ENCODE measurements at regions not wholly inside any gene's neighbourhood (a gene's known extent, or its start where the extent isn't known, plus 50 kb on each side); places are given as distances from the start of the nearest gene placed in this dataset.

GRCh38 chr9:14373706-14374105, 59.8 kb upstream of the NFIB start:
- ChIA-PET CTCF (no interaction called here), POLR2A (ENCODE audit: unreplicated experiment) (no interaction called here)
- Histone ChIP-seq H2AFZ (ENCODE audit: low read length) (no peak overlapping the region), H3K9me2 (replicated peaks; ENCODE audit: low read length) (no peaks in the 10 kb centered on the region), H3K9me3 (ENCODE audit: low read length) (no peaks in the 10 kb centered on the region), H3K27ac (ENCODE audit: low read length) (no peak overlapping the region), H3K4me3 (ENCODE audit: low read length) (no peak overlapping the region), H3K9ac (ENCODE audit: low read length) (no peak overlapping the region), H3F3A (ENCODE audit: low read length, unreplicated experiment) (no peaks in the 10 kb centered on the region), H3K36me3 (ENCODE audit: low read depth, low read length) (no peaks in the 10 kb centered on the region), H3K4me2 (ENCODE audit: low read length) (no peak overlapping the region), H4K20me1 (ENCODE audit: low read length) (no peaks in the 10 kb centered on the region), H3K4me1 (ENCODE audit: insufficient read depth, low read length) (peaks cover 20% of the 10 kb centered on the region), H3K27me3 (ENCODE audit: low read length) (no peaks in the 10 kb centered on the region), H3K79me2 (ENCODE audit: low read length) (no peaks in the 10 kb centered on the region)
- ATAC-seq = no peak
- no peak for DNase-seq
- TF ChIP-seq EZH2phosphoT487 (IDR thresholded peaks at IDR 0.05; ENCODE audit: borderline replicate concordance, low read length) (no peak), EZH2 (IDR thresholded peaks at IDR 0.05; ENCODE audit: low read length, unreplicated experiment) (no peak), CTCF (conservative IDR thresholded peaks at IDR 0.05; ENCODE audit: low read depth, low read length) (no peak)
- intact Hi-C loops (cut with micrococcal nuclease) = no loop called here
- BruUV-seq (replicated peaks) = no TSS peak

- ChIA-PET POLR2A (ENCODE audit: unreplicated experiment) (no interaction called here), CTCF (no interaction called here)
- BruUV-seq (replicated peaks) = no TSS peak
- Histone ChIP-seq H3K9ac (ENCODE audit: low read length) (no peak overlapping the region), H3K27me3 (ENCODE audit: low read length) (no peaks in the 10 kb centered on the region), H2AFZ (ENCODE audit: low read length) (no peak overlapping the region), H3F3A (ENCODE audit: low read length, unreplicated experiment) (no peaks in the 10 kb centered on the region), H3K36me3 (ENCODE audit: low read depth, low read length) (no peaks in the 10 kb centered on the region), H3K4me1 (ENCODE audit: insufficient read depth, low read length) (peaks cover 20% of the 10 kb centered on the region), H3K4me3 (ENCODE audit: low read length) (no peak overlapping the region), H3K4me2 (ENCODE audit: low read length) (peak overlapping the region; percentile 49; the same call in 1 of the 2 replicates), H4K20me1 (ENCODE audit: low read length) (no peaks in the 10 kb centered on the region), H3K9me3 (ENCODE audit: low read length) (no peaks in the 10 kb centered on the region), H3K27ac (ENCODE audit: low read length) (no peak overlapping the region), H3K79me2 (ENCODE audit: low read length) (no peaks in the 10 kb centered on the region), H3K9me2 (replicated peaks; ENCODE audit: low read length) (no peaks in the 10 kb centered on the region)
- DNase-seq (no peak), ATAC-seq (no peak)
- intact Hi-C loops (cut with micrococcal nuclease) = no loop called here
- TF ChIP-seq CTCF (conservative IDR thresholded peaks at IDR 0.05; ENCODE audit: low read depth, low read length) = no peak
- TF ChIP-seq EZH2phosphoT487 (IDR thresholded peaks at IDR 0.05; ENCODE audit: borderline replicate concordance, low read length) = no peak
- no peak for TF ChIP-seq EZH2 (IDR thresholded peaks at IDR 0.05; ENCODE audit: low read length, unreplicated experiment)
These were observed 59.4 kb upstream of the NFIB start for GRCh38 chr9:14373336-14373666.

- Histone ChIP-seq H2AFZ (ENCODE audit: low read length) (0 out of 2 replicates have a peak overlapping the region, but pooled peaks have one; percentile 15), H3K27ac (ENCODE audit: low read length) (peak overlapping the region; percentile 38), H3K9ac (ENCODE audit: low read length) (no peak overlapping the region), H4K20me1 (ENCODE audit: low read length) (no peaks in the 10 kb centered on the region), H3K27me3 (ENCODE audit: low read length) (no peaks in the 10 kb centered on the region), H3K4me1 (ENCODE audit: insufficient read depth, low read length) (peaks cover 20% of the 10 kb centered on the region), H3K79me2 (ENCODE audit: low read length) (no peaks in the 10 kb centered on the region), H3F3A (ENCODE audit: low read length, unreplicated experiment) (no peaks in the 10 kb centered on the region), H3K4me2 (ENCODE audit: low read length) (peak overlapping the region; percentile 49), H3K36me3 (ENCODE audit: low read depth, low read length) (no peaks in the 10 kb centered on the region), H3K9me3 (ENCODE audit: low read length) (no peaks in the 10 kb centered on the region), H3K9me2 (replicated peaks; ENCODE audit: low read length) (no peaks in the 10 kb centered on the region), H3K4me3 (ENCODE audit: low read length) (no peak overlapping the region)
- CTCF ChIA-PET = interaction anchor here (0.6 to 0.7 kb wide), 2 partner anchors 61 to 871 kb away, joined by 3 to 8 read pairs; no protein-coding TSS in a partner anchor
- peak; percentile 99 for ATAC-seq
- no TSS peak for BruUV-seq (replicated peaks)
- TF ChIP-seq CTCF (conservative IDR thresholded peaks at IDR 0.05; ENCODE audit: low read depth, low read length) (no peak), EZH2phosphoT487 (IDR thresholded peaks at IDR 0.05; ENCODE audit: borderline replicate concordance, low read length) (no peak), EZH2 (IDR thresholded peaks at IDR 0.05; ENCODE audit: low read length, unreplicated experiment) (no peak)
- peak; percentile 84 for DNase-seq
- intact Hi-C loops (cut with micrococcal nuclease) = no loop called here
- POLR2A ChIA-PET (ENCODE audit: unreplicated experiment) = interaction anchor here (0.6 kb wide), 1 partner anchor 886 kb away, joined by 10 read pairs; no protein-coding TSS in a partner anchor
These were observed 58.7 kb upstream of the NFIB start for GRCh38 chr9:14372437-14373335.

Measured in PC-3 (cell line).